ENCODE measurements at regions not wholly inside any gene's neighbourhood (a gene's known extent, or its start where the extent isn't known, plus 50 kb on each side); places are given as distances from the start of the nearest gene placed in this dataset.
"Not testable (repeated sequence)": the region's sequence is repeated elsewhere in the genome, so short reads cannot be mapped to it uniquely, and the experiment has no call there.

DNA sequence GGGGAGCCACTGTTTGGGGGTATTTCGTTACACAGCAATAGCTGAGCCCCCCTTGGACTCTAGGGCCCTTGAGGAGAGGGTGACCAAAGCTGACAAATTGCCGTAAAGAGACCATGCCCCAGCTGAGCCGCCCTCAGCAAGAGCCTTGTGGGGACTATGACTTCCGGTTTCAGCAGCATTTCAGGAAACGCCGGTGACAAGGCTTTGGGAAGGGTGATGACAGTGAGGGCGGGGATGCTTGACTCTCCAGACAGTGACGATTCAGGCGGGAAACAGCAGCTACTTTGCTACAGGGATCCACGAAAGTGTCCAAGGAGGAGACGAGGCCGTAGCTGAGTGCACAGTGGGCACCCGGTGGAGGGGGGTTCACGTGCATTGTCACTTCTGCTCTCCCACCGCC, 360.8 kb downstream of the C16orf95 start:
- Mint-ChIP-seq H3K4me1 (no peaks in the 10 kb centered on the region), H3K27ac (ENCODE audit: low read depth) (no peak overlapping the region), H3K27me3 (peaks cover 33% of the 10 kb centered on the region), H3K4me3 (no peak overlapping the region), H3K36me3 (ENCODE audit: insufficient read depth) (no peaks in the 10 kb centered on the region), H3K9me3 (no peaks in the 10 kb centered on the region)
- DNase-seq (ENCODE audit: low spot score in 2 of 2) (no peak), ATAC-seq (replicated peaks; ENCODE audit: extremely low read depth, poor library complexity, severe bottlenecking) (no peak)

DNA sequence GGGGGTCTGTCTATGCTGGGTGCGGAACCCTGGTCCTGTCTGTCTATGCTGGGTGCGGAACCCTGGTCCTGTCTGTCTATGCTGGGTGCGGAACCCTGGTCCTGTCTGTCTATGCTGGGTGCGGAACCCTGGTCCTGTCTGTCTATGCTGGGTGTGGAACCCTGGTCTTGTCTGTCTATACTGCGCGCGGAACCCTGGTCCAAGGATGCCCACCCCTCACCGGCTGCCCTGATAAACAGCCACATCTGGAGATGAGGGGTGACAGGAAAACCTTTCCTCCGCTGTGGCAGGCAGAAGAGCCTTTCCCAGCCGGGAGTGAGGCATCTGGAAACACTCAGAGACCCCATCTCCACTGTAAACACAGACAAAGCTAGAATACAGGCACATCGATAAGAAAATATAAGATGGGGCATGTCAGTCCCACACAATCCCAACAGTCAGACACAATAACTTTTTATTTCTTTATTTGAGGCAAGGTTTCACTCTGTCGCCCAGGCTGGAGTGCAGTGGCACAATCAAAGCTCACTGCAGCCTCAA, 359.5 kb downstream of the C16orf95 start:
- H3K27ac Mint-ChIP-seq (ENCODE audit: low read depth); ATAC-seq (replicated peaks; ENCODE audit: extremely low read depth, poor library complexity, severe bottlenecking); H3K9me3 Mint-ChIP-seq; DNase-seq (ENCODE audit: low spot score in 2 of 2); H3K4me1 Mint-ChIP-seq; H3K36me3 Mint-ChIP-seq (ENCODE audit: insufficient read depth); H3K4me3 Mint-ChIP-seq: not testable (repeated sequence)
- H3K27me3 Mint-ChIP-seq, result peaks cover 41% of the 10 kb centered on the region

- Mint-ChIP-seq H3K36me3 (ENCODE audit: insufficient read depth) (no peaks in the 10 kb centered on the region), H3K27ac (ENCODE audit: low read depth) (no peak overlapping the region), H3K9me3 (no peaks in the 10 kb centered on the region), H3K4me3 (no peak overlapping the region), H3K27me3 (peaks cover 41% of the 10 kb centered on the region), H3K4me1 (no peaks in the 10 kb centered on the region)
- DNase-seq (ENCODE audit: low spot score in 2 of 2), result no peak
- no peak for ATAC-seq (replicated peaks; ENCODE audit: extremely low read depth, poor library complexity, severe bottlenecking)
These were observed 358.8 kb downstream of the C16orf95 start for GRCh38 chr16:86958423-86958822.

- Mint-ChIP-seq H3K27me3 (peaks cover 41% of the 10 kb centered on the region), H3K4me3 (no peak overlapping the region), H3K36me3 (ENCODE audit: insufficient read depth) (no peaks in the 10 kb centered on the region), H3K27ac (ENCODE audit: low read depth) (no peak overlapping the region), H3K9me3 (no peaks in the 10 kb centered on the region), H3K4me1 (no peaks in the 10 kb centered on the region)
- no peak for DNase-seq (ENCODE audit: low spot score in 2 of 2)
- ATAC-seq (replicated peaks; ENCODE audit: extremely low read depth, poor library complexity, severe bottlenecking), result no peak
These were observed 358.0 kb downstream of the C16orf95 start for GRCh38 chr16:86959091-86959651.

- Mint-ChIP-seq H3K27ac (ENCODE audit: low read depth) (no peak overlapping the region), H3K4me1 (no peaks in the 10 kb centered on the region), H3K36me3 (ENCODE audit: insufficient read depth) (no peaks in the 10 kb centered on the region), H3K27me3 (peaks cover 41% of the 10 kb centered on the region), H3K4me3 (no peak overlapping the region), H3K9me3 (no peaks in the 10 kb centered on the region)
- no peak for ATAC-seq (replicated peaks; ENCODE audit: extremely low read depth, poor library complexity, severe bottlenecking)
- no peak for DNase-seq (ENCODE audit: low spot score in 2 of 2)
These were observed 357.5 kb downstream of the C16orf95 start for GRCh38 chr16:86959729-86960128.

DNA sequence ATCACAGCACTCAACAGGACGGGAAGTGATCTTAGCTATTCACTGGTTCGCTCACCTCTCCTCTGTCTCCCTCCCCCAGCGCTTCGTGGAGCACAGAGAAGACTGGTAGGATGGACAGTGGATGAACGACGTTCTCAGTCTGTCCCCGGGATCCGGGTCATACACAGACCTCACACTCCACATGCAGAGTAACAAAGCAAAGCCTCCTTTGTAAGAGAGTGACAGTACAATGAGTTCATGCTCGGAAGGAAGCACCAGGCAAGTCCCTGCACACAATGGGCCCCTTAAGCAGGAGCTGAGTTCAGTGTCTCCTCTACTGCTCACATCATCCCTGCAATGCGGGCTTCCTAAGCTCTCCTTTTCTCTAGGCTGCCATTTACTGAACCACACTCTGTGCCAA, 356.9 kb downstream of the C16orf95 start:
- Mint-ChIP-seq H3K4me3 (no peak overlapping the region), H3K4me1 (no peaks in the 10 kb centered on the region), H3K36me3 (ENCODE audit: insufficient read depth) (no peaks in the 10 kb centered on the region), H3K27ac (ENCODE audit: low read depth) (no peak overlapping the region), H3K9me3 (no peaks in the 10 kb centered on the region), H3K27me3 (peaks cover 41% of the 10 kb centered on the region)
- DNase-seq (ENCODE audit: low spot score in 2 of 2) (no peak), ATAC-seq (replicated peaks; ENCODE audit: extremely low read depth, poor library complexity, severe bottlenecking) (no peak)

DNA sequence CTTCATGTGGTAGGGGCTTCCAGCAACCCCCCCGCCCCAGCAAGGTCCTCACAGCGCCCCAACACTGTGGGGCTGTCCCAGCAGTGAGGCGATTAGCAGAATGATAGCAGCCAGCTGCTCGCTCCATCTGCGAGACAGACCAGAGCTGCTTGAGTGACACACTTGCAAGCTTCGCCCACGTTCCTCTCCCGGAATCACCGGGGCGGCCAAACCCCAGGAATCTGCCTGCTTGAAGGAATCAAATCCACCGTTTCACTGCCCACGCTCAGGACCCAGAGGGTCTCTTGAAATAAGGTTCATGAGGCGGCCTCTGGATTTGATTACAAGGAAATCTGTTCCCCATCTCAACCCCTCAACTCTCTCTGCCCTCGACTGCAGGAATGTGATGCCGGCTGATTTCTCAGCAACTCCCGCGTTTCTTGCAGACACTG, 356.0 kb downstream of the C16orf95 start:
- ATAC-seq (replicated peaks; ENCODE audit: extremely low read depth, poor library complexity, severe bottlenecking), result no peak
- DNase-seq (ENCODE audit: low spot score in 2 of 2), result no peak
- Mint-ChIP-seq H3K36me3 (ENCODE audit: insufficient read depth) (no peaks in the 10 kb centered on the region), H3K27me3 (peaks cover 41% of the 10 kb centered on the region), H3K4me1 (no peaks in the 10 kb centered on the region), H3K4me3 (no peak overlapping the region), H3K27ac (ENCODE audit: low read depth) (no peak overlapping the region), H3K9me3 (no peaks in the 10 kb centered on the region)

DNA sequence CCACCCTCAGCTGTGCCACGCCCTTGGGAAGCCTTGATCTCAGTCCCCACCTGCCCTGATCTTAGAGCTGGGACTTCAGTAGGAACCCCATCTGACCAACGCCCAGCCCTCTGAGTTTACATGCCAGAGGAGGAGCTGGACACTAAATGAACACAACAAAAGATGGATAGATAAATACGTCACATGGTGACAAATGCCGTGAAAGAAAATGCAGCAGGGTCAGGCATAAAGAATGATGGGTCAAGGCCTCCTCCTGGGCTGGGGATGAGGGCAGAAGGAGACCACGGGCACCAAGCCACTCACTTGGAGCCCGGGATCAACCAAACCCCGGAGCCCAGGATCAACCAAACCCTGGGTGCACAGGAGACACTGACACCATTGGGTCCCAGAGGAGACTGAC, 354.9 kb downstream of the C16orf95 start:
- H3K36me3 Mint-ChIP-seq (ENCODE audit: insufficient read depth), result no peaks in the 10 kb centered on the region
- H3K4me3 Mint-ChIP-seq, result no peak overlapping the region
- H3K27me3 Mint-ChIP-seq, result peaks cover 41% of the 10 kb centered on the region
- H3K4me1 Mint-ChIP-seq, result no peaks in the 10 kb centered on the region
- H3K9me3 Mint-ChIP-seq, result no peaks in the 10 kb centered on the region
- DNase-seq (ENCODE audit: low spot score in 2 of 2) (no peak), ATAC-seq (replicated peaks; ENCODE audit: extremely low read depth, poor library complexity, severe bottlenecking) (no peak)
- H3K27ac Mint-ChIP-seq (ENCODE audit: low read depth), result no peak overlapping the region

DNA sequence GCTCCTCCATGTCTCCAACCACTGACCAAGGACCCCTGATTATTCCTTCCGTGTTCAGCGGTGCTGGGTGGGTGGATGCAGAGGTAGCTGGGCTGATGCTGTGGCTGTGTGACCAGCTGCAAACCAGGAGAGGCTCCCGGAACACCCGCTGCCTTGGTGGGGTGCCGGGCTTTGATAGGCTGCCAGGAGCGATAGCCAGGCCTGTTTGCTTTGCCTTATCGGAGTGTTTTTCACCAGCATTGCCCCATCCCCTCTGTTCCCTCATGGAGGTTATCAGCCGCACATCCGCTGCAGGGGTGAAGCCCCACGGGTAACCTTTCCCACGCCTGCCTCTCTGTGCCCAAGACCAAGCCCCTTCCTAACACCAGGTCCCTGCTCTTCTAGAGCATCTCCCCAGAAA, 354.3 kb downstream of the C16orf95 start:
- H3K27me3 Mint-ChIP-seq, result peaks cover 41% of the 10 kb centered on the region
- no peaks in the 10 kb centered on the region for H3K36me3 Mint-ChIP-seq (ENCODE audit: insufficient read depth)
- no peaks in the 10 kb centered on the region for H3K9me3 Mint-ChIP-seq
- H3K27ac Mint-ChIP-seq (ENCODE audit: low read depth), result no peak overlapping the region
- no peak overlapping the region for H3K4me3 Mint-ChIP-seq
- DNase-seq (ENCODE audit: low spot score in 2 of 2), result no peak
- ATAC-seq (replicated peaks; ENCODE audit: extremely low read depth, poor library complexity, severe bottlenecking), result no peak
- no peaks in the 10 kb centered on the region for H3K4me1 Mint-ChIP-seq

DNA sequence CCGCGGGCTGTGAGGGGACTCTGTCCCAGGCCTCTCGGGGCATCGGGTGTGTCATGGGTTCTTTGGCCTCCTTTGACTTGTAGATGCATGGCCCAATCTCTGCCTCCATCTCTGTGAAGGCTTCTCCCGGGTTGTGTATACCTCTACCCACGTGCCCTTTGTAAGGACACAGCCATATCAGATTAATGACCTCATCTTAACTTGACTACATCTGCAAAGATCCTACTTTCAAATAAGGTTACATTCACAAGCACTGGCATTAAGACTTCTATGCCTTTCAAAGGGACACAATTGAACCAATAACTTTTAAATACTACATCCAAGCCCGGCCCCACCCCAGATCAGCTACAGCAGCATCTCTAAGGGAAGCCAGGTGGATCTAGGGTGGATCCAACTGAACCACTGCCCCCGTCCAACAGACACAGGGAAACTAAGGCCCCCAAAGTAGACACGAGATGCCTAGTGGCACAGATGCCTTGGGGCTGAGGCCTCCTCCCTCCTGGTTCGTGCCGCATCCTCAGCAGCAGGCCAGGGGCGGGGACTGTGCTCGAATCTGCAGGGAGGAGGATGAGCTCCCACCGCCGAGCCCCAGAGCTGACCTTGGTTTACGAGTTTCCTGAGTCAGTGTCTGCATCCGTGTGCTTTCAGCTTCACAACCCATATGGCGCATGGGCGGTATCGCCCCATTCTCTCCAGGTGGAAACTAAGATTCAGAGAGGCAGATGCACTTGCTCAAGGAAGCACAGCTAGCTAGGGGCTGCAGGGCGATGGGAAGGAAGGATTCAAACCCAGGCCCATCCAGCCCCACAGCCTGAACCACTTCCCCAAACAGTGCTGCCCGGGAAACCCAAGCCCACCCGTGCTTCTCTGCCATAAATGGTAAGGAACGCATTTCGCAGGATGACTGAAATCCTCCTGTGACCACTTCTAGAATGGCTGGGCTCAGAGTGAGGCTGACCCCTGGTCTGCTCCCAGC, 353.3 kb downstream of the C16orf95 start:
- no peak overlapping the region for H3K27ac Mint-ChIP-seq (ENCODE audit: low read depth)
- DNase-seq (ENCODE audit: low spot score in 2 of 2), result no peak
- no peak overlapping the region for H3K4me3 Mint-ChIP-seq
- no peak for ATAC-seq (replicated peaks; ENCODE audit: extremely low read depth, poor library complexity, severe bottlenecking)
- H3K9me3 Mint-ChIP-seq, result no peaks in the 10 kb centered on the region
- H3K4me1 Mint-ChIP-seq, result no peaks in the 10 kb centered on the region
- no peaks in the 10 kb centered on the region for H3K36me3 Mint-ChIP-seq (ENCODE audit: insufficient read depth)
- H3K27me3 Mint-ChIP-seq, result peaks cover 33% of the 10 kb centered on the region

- Mint-ChIP-seq H3K36me3 (ENCODE audit: insufficient read depth) (no peaks in the 10 kb centered on the region), H3K27me3 (peaks cover 24% of the 10 kb centered on the region), H3K4me1 (no peaks in the 10 kb centered on the region), H3K9me3 (no peaks in the 10 kb centered on the region), H3K27ac (ENCODE audit: low read depth) (no peak overlapping the region), H3K4me3 (no peak overlapping the region)
- DNase-seq (ENCODE audit: low spot score in 2 of 2) (no peak), ATAC-seq (replicated peaks; ENCODE audit: extremely low read depth, poor library complexity, severe bottlenecking) (no peak)
These were observed 352.4 kb downstream of the C16orf95 start for GRCh38 chr16:86964796-86965241.

- DNase-seq (ENCODE audit: low spot score in 2 of 2) (no peak), ATAC-seq (replicated peaks; ENCODE audit: extremely low read depth, poor library complexity, severe bottlenecking) (no peak)
- Mint-ChIP-seq H3K36me3 (ENCODE audit: insufficient read depth) (no peaks in the 10 kb centered on the region), H3K4me3 (no peak overlapping the region), H3K9me3 (no peaks in the 10 kb centered on the region), H3K4me1 (no peaks in the 10 kb centered on the region), H3K27me3 (peaks cover 19% of the 10 kb centered on the region), H3K27ac (ENCODE audit: low read depth) (no peak overlapping the region)
These were observed 351.9 kb downstream of the C16orf95 start for GRCh38 chr16:86965331-86965730.
